ENCODE measurements at regions not wholly inside any gene's neighbourhood (a gene's known extent, or its start where the extent isn't known, plus 50 kb on each side); places are given as distances from the start of the nearest gene placed in this dataset.

DNA sequence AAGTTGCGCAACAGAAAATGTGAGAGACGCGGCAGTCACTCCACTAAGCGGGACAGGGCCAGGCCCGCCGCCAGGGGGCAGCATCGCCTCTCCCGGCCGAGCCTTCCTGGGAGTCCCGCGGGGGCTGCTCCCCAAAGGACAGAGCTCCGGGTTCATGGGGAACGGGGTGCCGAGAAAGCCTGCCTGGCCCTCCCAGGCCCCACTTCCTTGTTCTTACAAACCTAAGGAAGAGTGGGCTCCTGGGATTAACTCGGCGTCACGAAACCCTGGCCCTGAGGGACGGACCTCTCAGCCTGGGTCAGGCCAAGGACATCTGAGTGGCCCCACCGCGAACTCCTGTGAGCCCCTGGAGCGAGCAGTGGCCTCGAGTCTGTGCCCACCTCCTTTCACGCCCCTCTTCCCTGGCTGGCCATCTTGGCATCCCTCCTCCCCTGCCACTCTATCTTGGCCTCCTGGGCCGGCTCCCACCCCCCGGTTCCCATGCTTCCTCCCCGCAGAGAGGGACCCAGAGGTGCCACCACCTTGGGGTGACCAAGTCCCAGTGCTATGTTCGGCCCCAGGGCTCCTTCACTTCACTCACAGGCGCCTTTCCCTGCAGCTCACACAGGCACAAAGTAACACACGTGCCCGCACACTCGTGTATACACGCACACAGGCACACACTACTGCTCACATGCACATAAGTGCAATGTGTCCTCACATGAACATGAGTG, 99.9 kb upstream of the FGF3 start (continued):
- TF ChIP-seq, protein P1, sequence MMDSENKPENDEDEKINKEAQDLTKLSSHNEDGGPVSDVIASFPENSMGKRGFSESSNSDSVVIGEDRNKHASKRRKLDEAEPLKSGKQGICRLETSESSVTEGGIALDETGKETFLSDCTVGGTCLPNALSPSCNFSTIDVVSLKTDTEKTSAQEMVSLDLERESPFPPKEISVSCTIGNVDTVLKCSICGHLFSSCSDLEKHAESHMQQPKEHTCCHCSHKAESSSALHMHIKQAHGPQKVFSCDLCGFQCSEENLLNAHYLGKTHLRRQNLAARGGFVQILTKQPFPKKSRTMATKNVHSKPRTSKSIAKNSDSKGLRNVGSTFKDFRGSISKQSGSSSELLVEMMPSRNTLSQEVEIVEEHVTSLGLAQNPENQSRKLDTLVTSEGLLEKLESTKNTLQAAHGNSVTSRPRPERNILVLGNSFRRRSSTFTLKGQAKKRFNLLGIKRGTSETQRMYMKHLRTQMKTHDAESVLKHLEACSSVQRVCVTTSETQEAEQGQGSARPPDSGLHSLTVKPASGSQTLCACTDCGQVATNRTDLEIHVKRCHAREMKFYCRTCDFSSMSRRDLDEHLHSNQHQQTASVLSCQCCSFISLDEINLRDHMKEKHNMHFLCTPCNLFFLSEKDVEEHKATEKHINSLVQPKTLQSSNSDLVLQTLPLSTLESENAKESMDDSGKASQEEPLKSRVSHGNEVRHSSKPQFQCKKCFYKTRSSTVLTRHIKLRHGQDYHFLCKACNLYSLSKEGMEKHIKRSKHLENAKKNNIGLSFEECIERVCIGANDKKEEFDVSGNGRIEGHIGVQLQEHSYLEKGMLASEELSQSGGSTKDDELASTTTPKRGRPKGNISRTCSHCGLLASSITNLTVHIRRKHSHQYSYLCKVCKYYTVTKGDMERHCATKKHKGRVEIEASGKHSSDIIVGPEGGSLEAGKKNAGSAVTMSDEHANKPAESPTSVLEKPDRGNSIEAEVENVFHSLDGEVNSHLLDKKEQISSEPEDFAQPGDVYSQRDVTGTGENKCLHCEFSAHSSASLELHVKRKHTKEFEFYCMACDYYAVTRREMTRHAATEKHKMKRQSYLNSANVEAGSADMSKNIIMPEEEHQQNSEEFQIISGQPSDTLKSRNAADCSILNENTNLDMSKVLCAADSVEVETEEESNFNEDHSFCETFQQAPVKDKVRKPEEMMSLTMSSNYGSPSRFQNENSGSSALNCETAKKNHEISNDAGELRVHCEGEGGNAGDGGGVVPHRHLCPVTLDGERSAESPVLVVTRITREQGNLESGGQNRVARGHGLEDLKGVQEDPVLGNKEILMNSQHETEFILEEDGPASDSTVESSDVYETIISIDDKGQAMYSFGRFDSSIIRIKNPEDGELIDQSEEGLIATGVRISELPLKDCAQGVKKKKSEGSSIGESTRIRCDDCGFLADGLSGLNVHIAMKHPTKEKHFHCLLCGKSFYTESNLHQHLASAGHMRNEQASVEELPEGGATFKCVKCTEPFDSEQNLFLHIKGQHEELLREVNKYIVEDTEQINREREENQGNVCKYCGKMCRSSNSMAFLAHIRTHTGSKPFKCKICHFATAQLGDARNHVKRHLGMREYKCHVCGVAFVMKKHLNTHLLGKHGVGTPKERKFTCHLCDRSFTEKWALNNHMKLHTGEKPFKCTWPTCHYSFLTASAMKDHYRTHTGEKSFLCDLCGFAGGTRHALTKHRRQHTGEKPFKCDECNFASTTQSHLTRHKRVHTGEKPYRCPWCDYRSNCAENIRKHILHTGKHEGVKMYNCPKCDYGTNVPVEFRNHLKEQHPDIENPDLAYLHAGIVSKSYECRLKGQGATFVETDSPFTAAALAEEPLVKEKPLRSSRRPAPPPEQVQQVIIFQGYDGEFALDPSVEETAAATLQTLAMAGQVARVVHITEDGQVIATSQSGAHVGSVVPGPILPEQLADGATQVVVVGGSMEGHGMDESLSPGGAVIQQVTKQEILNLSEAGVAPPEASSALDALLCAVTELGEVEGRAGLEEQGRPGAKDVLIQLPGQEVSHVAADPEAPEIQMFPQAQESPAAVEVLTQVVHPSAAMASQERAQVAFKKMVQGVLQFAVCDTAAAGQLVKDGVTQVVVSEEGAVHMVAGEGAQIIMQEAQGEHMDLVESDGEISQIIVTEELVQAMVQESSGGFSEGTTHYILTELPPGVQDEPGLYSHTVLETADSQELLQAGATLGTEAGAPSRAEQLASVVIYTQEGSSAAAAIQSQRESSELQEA (CRISPR knock-in tag; IDR thresholded peaks at IDR 0.05; ENCODE audit: not compliant biosample characterization): peak; percentile 34
- TF ChIP-seq ZNF350 (CRISPR knock-in tag; IDR thresholded peaks at IDR 0.05; ENCODE audit: borderline replicate concordance, low read depth) (peak; percentile 49; the same call in 1 of the 2 replicates), SMC3 (IDR thresholded peaks at IDR 0.05; ENCODE audit: low read length) (peak; percentile 54; the same call in 1 of the 2 replicates), ZNF263 (CRISPR knock-in tag; IDR thresholded peaks at IDR 0.05) (peak; percentile 81)
- TF ChIP-seq, protein P2, sequence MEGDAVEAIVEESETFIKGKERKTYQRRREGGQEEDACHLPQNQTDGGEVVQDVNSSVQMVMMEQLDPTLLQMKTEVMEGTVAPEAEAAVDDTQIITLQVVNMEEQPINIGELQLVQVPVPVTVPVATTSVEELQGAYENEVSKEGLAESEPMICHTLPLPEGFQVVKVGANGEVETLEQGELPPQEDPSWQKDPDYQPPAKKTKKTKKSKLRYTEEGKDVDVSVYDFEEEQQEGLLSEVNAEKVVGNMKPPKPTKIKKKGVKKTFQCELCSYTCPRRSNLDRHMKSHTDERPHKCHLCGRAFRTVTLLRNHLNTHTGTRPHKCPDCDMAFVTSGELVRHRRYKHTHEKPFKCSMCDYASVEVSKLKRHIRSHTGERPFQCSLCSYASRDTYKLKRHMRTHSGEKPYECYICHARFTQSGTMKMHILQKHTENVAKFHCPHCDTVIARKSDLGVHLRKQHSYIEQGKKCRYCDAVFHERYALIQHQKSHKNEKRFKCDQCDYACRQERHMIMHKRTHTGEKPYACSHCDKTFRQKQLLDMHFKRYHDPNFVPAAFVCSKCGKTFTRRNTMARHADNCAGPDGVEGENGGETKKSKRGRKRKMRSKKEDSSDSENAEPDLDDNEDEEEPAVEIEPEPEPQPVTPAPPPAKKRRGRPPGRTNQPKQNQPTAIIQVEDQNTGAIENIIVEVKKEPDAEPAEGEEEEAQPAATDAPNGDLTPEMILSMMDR (CRISPR knock-in tag; IDR thresholded peaks at IDR 0.05): peak; percentile 94
- TF ChIP-seq, protein P3, sequence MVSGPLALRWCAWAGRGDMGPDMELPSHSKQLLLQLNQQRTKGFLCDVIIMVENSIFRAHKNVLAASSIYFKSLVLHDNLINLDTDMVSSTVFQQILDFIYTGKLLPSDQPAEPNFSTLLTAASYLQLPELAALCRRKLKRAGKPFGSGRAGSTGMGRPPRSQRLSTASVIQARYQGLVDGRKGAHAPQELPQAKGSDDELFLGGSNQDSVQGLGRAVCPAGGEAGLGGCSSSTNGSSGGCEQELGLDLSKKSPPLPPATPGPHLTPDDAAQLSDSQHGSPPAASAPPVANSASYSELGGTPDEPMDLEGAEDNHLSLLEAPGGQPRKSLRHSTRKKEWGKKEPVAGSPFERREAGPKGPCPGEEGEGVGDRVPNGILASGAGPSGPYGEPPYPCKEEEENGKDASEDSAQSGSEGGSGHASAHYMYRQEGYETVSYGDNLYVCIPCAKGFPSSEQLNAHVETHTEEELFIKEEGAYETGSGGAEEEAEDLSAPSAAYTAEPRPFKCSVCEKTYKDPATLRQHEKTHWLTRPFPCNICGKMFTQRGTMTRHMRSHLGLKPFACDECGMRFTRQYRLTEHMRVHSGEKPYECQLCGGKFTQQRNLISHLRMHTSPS (CRISPR knock-in tag; IDR thresholded peaks at IDR 0.05; ENCODE audit: low read depth): 0 out of 2 replicates have a peak, but pooled peaks have one; percentile 9

Data from HepG2 (cell line).